ENCODE measurements at regions not wholly inside any gene's neighbourhood (a gene's known extent, or its start where the extent isn't known, plus 50 kb on each side); places are given as distances from the start of the nearest gene placed in this dataset.

GRCh38 chr14:27881646-27882045 lies 884.9 kb upstream of the FOXG1 start:
- TF ChIP-seq, protein P1, sequence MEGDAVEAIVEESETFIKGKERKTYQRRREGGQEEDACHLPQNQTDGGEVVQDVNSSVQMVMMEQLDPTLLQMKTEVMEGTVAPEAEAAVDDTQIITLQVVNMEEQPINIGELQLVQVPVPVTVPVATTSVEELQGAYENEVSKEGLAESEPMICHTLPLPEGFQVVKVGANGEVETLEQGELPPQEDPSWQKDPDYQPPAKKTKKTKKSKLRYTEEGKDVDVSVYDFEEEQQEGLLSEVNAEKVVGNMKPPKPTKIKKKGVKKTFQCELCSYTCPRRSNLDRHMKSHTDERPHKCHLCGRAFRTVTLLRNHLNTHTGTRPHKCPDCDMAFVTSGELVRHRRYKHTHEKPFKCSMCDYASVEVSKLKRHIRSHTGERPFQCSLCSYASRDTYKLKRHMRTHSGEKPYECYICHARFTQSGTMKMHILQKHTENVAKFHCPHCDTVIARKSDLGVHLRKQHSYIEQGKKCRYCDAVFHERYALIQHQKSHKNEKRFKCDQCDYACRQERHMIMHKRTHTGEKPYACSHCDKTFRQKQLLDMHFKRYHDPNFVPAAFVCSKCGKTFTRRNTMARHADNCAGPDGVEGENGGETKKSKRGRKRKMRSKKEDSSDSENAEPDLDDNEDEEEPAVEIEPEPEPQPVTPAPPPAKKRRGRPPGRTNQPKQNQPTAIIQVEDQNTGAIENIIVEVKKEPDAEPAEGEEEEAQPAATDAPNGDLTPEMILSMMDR (IDR thresholded peaks at IDR 0.05): no peak
- no peak for TF ChIP-seq POLR2A (IDR thresholded peaks at IDR 0.05)
